Thoracic aorta (tissue), 2 donors: ENCODE measurements at regions not wholly inside any gene's neighbourhood (a gene's known extent, or its start where the extent isn't known, plus 50 kb on each side); places are given as distances from the start of the nearest gene placed in this dataset.

ENCODE experiments used
- ATAC-seq: fragments of 150-250 bp; one replicate; pipeline ENCODE4 v1.8.0; 2017; ENCODE audit warnings: low read depth; ENCODE audit not compliant: insufficient number of reproducible peaks, low FRiP score
- DNase-seq: peaks from one replicate; pipeline ENCODE4 v3.0.0-alpha.2; 2020; ENCODE audit warnings: low spot score
- H3K27ac ChIP-seq, 2 donors: fragments of 200-600 bp; sonication (generic); 1 replicate in 1 of 2; 2 replicates in 1 of 2; pipeline ENCODE4 v1.5.1; 2016; ENCODE audit warnings: mild to moderate bottlenecking in 2 of 2, moderate library complexity in 2 of 2
- H3K27me3 ChIP-seq: fragments of 200-600 bp; sonication (generic); replicated peaks from 2 replicates; pipeline ENCODE4 v1.6.0; 2016; ENCODE audit warnings: mild to moderate bottlenecking; ENCODE audit not compliant: insufficient read depth
- H3K36me3 ChIP-seq: fragments of 200-600 bp; sonication (generic); one replicate; pipeline ENCODE4 v1.5.1; 2016
- H3K4me1 ChIP-seq, 2 donors: fragments of 200-600 bp; sonication (generic); 1 replicate in 1 of 2; 2 replicates in 1 of 2; pipeline versions ENCODE4 v1.5.1 to v1.6.0; 2016; ENCODE audit warnings: low read depth in 2 of 2, mild to moderate bottlenecking in 1 of 2; ENCODE audit not compliant: control insufficient read depth in 1 of 2
- H3K4me3 ChIP-seq: fragments of 200-600 bp; sonication (generic); 2 replicates; pipeline ENCODE4 v1.5.1; 2016; ENCODE audit warnings: mild to moderate bottlenecking
- H3K9me3 ChIP-seq: fragments of 200-600 bp; sonication (generic); 2 replicates; pipeline ENCODE4 v1.5.1; 2016
- TF ChIP-seq, protein P1 (sequence below): fragments of 200-600 bp; sonication (generic); IDR thresholded peaks from one replicate; pipeline ENCODE4 v1.5.1; 2019; ENCODE audit warnings: antibody characterized with exemption

DNA sequence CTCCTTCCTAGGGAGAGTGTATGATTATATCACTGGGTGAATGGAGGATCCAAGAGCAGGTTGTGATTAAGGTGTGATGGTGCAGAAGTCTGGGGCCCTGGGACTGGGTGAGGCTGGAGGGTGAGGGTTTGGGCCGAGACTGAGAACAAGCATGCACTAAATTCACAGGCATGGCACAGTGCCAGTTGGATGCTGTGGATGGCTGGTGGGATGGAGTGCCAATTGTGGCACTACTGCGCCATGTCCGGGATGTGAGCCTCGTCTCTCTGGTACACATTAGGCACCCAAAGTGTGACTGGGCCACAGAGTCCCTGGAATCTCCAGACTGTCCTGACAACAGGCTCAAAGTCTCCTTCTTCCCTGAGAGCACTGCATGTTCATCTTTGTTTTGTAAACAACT is 208.1 kb downstream of the EMX2 start:
- no peaks in the 10 kb centered on the region for H3K9me3 ChIP-seq
- no peaks in the 10 kb centered on the region for H3K27me3 ChIP-seq
- H3K27ac ChIP-seq: no peak overlapping the region
- TF ChIP-seq, protein P1, sequence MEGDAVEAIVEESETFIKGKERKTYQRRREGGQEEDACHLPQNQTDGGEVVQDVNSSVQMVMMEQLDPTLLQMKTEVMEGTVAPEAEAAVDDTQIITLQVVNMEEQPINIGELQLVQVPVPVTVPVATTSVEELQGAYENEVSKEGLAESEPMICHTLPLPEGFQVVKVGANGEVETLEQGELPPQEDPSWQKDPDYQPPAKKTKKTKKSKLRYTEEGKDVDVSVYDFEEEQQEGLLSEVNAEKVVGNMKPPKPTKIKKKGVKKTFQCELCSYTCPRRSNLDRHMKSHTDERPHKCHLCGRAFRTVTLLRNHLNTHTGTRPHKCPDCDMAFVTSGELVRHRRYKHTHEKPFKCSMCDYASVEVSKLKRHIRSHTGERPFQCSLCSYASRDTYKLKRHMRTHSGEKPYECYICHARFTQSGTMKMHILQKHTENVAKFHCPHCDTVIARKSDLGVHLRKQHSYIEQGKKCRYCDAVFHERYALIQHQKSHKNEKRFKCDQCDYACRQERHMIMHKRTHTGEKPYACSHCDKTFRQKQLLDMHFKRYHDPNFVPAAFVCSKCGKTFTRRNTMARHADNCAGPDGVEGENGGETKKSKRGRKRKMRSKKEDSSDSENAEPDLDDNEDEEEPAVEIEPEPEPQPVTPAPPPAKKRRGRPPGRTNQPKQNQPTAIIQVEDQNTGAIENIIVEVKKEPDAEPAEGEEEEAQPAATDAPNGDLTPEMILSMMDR: no peak
- DNase-seq (no peak), ATAC-seq (no peak)
- H3K36me3 ChIP-seq: no peaks in the 10 kb centered on the region
- H3K4me1 ChIP-seq: no peaks in the 10 kb centered on the region
- H3K4me3 ChIP-seq: no peak overlapping the region

DNA sequence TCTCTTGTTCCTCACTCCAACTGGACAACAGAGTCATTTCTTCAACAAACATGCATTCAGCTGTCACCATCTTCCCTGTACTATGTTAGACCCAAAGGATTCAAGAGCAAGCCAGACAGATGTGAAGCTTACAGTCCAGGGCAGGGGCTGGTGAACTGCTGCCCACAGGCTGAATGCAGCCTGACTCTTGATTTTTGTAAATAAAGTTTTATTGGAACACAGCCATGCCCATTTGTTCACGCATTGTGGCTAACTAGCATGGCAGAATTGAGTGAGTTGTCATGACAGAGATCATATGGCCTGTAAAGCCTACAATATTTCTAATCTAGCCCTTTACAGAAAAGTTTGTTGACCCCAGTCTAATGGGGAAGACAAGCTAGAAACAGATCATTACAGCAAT is 208.7 kb downstream of the EMX2 start:
- Histone ChIP-seq H3K27me3 (no peaks in the 10 kb centered on the region), H3K9me3 (no peaks in the 10 kb centered on the region), H3K36me3 (no peaks in the 10 kb centered on the region), H3K4me3 (no peak overlapping the region), H3K4me1 (no peaks in the 10 kb centered on the region), H3K27ac (no peak overlapping the region)
- ATAC-seq (no peak), DNase-seq (no peak)
- TF ChIP-seq, protein P1: no peak

DNA sequence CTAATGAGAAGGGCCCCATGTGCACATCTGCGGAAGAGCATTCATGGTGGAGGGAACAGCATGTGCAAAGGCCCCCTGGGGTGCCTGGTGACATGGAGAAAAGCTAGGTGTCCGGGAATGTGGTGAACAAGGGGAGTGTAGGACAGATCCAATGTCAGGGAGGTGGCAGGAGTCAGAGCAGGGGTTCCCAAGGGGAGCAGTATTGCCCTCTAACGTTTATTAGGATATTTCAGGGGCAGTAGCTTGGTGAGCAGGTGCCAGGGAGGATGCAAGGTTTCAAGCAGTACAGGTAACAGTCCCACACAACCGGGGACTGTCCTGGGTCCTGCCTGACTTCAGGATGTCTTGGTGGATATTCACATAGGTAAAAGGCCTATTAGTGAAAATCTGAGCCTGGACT is 209.6 kb downstream of the EMX2 start:
- Histone ChIP-seq H3K4me1 (no peaks in the 10 kb centered on the region), H3K36me3 (no peaks in the 10 kb centered on the region), H3K27ac (no peak overlapping the region), H3K9me3 (no peaks in the 10 kb centered on the region), H3K4me3 (no peak overlapping the region), H3K27me3 (no peaks in the 10 kb centered on the region)
- ATAC-seq (no peak), DNase-seq (no peak)
- TF ChIP-seq, protein P1: no peak

DNA sequence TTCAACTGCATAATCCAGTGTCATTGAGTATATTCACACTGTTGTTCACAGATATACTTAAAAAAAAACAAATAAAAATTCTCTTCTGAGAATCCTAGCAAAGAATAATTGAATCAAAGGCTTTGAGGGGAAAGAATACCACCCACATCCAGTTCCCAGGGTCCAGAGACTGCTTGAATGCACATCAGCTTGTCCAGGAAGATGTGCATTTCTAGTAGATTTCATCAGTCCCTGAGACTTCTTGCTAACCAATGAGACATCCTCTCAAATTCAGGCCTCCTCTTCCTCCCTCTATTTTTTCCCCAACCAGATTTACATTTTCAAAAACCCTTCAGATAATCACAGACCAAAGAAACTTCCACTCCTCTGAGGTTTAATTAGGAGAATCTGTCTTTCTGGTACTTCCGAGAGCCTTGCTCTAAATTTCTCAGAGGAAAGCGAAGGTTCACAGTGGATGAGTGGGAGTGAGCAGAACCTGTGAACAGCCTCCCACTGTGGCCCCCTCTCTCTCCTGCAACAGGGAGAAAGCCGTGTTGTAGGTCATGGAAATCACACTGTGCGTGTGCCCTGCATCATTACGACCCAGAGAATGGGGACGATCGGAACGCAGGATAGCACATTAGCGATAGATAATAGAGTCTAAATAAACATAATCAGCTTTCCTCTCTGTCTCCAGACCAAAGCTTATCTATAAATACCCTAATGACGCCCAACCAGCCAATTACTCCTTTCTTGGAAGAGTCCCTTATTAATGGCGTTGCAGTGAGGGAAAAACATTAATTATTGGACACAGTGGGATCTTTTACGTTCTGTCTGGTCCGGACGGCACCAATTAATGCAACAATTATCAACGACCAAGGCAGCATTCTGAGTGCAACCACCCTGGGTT is 212.5 kb downstream of the EMX2 start:
- H3K9me3 ChIP-seq: no peaks in the 10 kb centered on the region
- no peak overlapping the region for H3K4me3 ChIP-seq

DNA sequence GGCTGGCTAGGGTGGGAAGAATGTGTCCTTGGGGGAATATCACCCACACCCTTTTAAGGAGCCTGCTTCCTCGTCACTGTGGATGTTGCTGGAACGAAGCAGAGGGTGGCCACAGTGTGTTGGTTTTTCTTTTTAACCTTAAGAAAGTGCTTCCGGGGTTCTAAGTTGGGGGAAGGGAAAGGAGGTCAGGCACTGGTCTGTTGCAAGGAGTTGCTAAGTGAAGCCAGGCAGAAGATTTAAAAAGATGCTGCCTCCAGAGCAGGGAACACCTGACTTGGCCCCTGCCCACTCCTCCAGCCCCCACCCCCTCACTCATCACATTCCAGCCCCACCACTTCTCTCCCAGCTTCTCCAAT is 213.1 kb downstream of the EMX2 start:
- no peaks in the 10 kb centered on the region for H3K9me3 ChIP-seq
- H3K4me1 ChIP-seq: no peaks in the 10 kb centered on the region
- no peaks in the 10 kb centered on the region for H3K27me3 ChIP-seq
- H3K27ac ChIP-seq: no peak overlapping the region
- TF ChIP-seq, protein P1: no peak
- DNase-seq (no peak), ATAC-seq (no peak)
- H3K36me3 ChIP-seq: no peaks in the 10 kb centered on the region
- H3K4me3 ChIP-seq: no peak overlapping the region

More for the DNA sequence above, 212.5 kb downstream of the EMX2 start:
- Histone ChIP-seq H3K27ac (no peak overlapping the region), H3K27me3 (no peaks in the 10 kb centered on the region), H3K36me3 (no peaks in the 10 kb centered on the region), H3K4me1 (no peaks in the 10 kb centered on the region)
- DNase-seq: no peak
- TF ChIP-seq, protein P1: no peak
- no peak for ATAC-seq
